ENCODE measurements at regions not wholly inside any gene's neighbourhood (a gene's known extent, or its start where the extent isn't known, plus 50 kb on each side); places are given as distances from the start of the nearest gene placed in this dataset.

DNA sequence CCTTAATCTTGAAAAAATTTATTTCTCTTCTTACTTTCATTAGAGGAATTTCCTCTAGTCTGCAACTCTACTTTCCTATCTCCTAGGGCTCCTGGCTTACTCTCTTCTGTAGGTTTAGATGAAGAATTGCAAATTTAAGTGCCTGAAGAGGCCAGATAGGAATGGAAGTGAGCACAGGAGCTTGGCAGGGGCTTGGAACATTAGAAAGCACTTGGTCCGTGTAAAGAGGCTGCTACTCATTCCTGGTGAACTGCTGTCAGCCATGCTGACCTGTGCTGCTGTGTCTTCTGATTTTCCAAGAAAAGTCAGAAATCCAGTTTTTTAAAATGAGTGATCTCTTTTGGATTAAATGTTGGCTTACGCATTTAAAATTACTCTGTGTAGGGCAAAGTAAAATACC, 210.9 kb upstream of the CLINT1 start:
- Histone ChIP-seq H3K36me3 (ENCODE audit: control insufficient read depth in 1 of 2, insufficient read depth in 2 of 2, low read depth in 1 of 2, low read length in 2 of 2) (no peaks in the 10 kb centered on the region), H3K27me3 (ENCODE audit: control insufficient read depth in 1 of 2, insufficient read depth in 1 of 2, low read length in 2 of 2) (no peaks in the 10 kb centered on the region)

DNA sequence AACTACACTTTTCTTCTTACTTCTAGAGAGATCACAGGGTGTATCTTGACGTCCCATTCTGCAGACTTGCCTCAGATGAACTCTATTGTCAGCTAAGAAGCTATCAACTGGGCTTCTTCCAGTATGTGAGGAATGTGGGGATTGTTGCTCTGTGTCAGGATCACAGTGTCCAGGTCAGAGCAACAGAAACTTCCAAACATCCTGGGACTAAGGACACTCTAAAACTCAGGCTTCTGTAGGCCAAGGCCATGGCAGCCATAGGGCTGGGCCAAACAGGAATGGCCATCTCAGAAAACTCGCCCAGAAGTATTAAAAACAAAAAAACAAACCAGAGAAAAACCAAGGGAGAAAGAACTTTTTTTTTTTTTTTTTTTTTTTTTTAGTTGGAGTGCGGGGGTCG, 210.0 kb upstream of the CLINT1 start:
- Histone ChIP-seq H3K9me3 (ENCODE audit: control insufficient read depth, low read length) (no peaks in the 10 kb centered on the region), H3K79me1 (replicated peaks; ENCODE audit: low read length, poor library complexity, severe bottlenecking) (no peaks in the 10 kb centered on the region), H2AFZ (ENCODE audit: low read depth, low read length) (no peak overlapping the region), H3K27ac (ENCODE audit: low read length, poor library complexity, severe bottlenecking) (no peak overlapping the region), H3K18ac (ENCODE audit: low read depth in 1 of 2, low read length in 2 of 2) (no peak overlapping the region), H2BK120ac (ENCODE audit: low read depth, low read length) (no peak overlapping the region), H3K27me3 (ENCODE audit: control insufficient read depth in 1 of 2, insufficient read depth in 1 of 2, low read length in 2 of 2) (no peaks in the 10 kb centered on the region), H2AK5ac (ENCODE audit: low read length, severe bottlenecking) (no peak overlapping the region), H3K14ac (ENCODE audit: low read length in 2 of 2) (no peak overlapping the region), H4K8ac (ENCODE audit: low read length) (no peak overlapping the region), H3K36me3 (ENCODE audit: control insufficient read depth in 1 of 2, insufficient read depth in 2 of 2, low read depth in 1 of 2, low read length in 2 of 2) (no peaks in the 10 kb centered on the region), H3K4me1 (ENCODE audit: control insufficient read depth, insufficient read depth, low read depth, low read length) (no peaks in the 10 kb centered on the region), H2BK5ac (ENCODE audit: low read depth, low read length, poor library complexity, severe bottlenecking) (no peak overlapping the region), H3K4ac (ENCODE audit: low read depth in 1 of 2, low read length in 2 of 2) (no peak overlapping the region), H2BK15ac (ENCODE audit: low read depth, poor library complexity, severe bottlenecking) (no peak overlapping the region), H3K9ac (ENCODE audit: low read length) (no peak overlapping the region), H3K4me3 (ENCODE audit: insufficient read depth in 1 of 2, low read depth in 1 of 2, low read length in 2 of 2) (no peak overlapping the region), H2BK12ac (ENCODE audit: low read length in 2 of 2) (no peak overlapping the region), H4K91ac (ENCODE audit: low read length) (no peak overlapping the region), H3K4me2 (ENCODE audit: low read length, poor library complexity, severe bottlenecking) (no peak overlapping the region), H3K23ac (ENCODE audit: low read length in 2 of 2) (no peak overlapping the region)
- DNase-seq = no peak
- WGBS = 75% methylated on average over 1 of the region's 4 CpGs

More for the DNA sequence above, 210.9 kb upstream of the CLINT1 start:
- no peak overlapping the region for H2BK120ac ChIP-seq (ENCODE audit: low read depth, low read length)
- H4K91ac ChIP-seq (ENCODE audit: low read length) = no peak overlapping the region
- H3K79me1 ChIP-seq (replicated peaks; ENCODE audit: low read length, poor library complexity, severe bottlenecking) = no peaks in the 10 kb centered on the region
- no peak overlapping the region for H3K14ac ChIP-seq (ENCODE audit: low read length in 2 of 2)
- H3K18ac ChIP-seq (ENCODE audit: low read depth in 1 of 2, low read length in 2 of 2) = no peak overlapping the region
- WGBS = 85% methylated on average over 2 of the region's 2 CpGs
- H2BK5ac ChIP-seq (ENCODE audit: low read depth, low read length, poor library complexity, severe bottlenecking) = no peak overlapping the region
- H3K4ac ChIP-seq (ENCODE audit: low read depth in 1 of 2, low read length in 2 of 2) = no peak overlapping the region
- H3K27ac ChIP-seq (ENCODE audit: low read length, poor library complexity, severe bottlenecking) = no peak overlapping the region
- H2BK15ac ChIP-seq (ENCODE audit: low read depth, poor library complexity, severe bottlenecking) = no peak overlapping the region
- no peak for DNase-seq
- no peak overlapping the region for H3K4me2 ChIP-seq (ENCODE audit: low read length, poor library complexity, severe bottlenecking)
- H2BK12ac ChIP-seq (ENCODE audit: low read length in 2 of 2) = no peak overlapping the region
- H2AFZ ChIP-seq (ENCODE audit: low read depth, low read length) = no peak overlapping the region
- H3K9me3 ChIP-seq (ENCODE audit: control insufficient read depth, low read length) = no peaks in the 10 kb centered on the region
- no peak overlapping the region for H3K4me3 ChIP-seq (ENCODE audit: insufficient read depth in 1 of 2, low read depth in 1 of 2, low read length in 2 of 2)
- no peak overlapping the region for H3K23ac ChIP-seq (ENCODE audit: low read length in 2 of 2)
- H2AK5ac ChIP-seq (ENCODE audit: low read length, severe bottlenecking) = no peak overlapping the region
- no peak overlapping the region for H4K8ac ChIP-seq (ENCODE audit: low read length)
- H3K9ac ChIP-seq (ENCODE audit: low read length) = no peak overlapping the region
- no peaks in the 10 kb centered on the region for H3K4me1 ChIP-seq (ENCODE audit: control insufficient read depth, insufficient read depth, low read depth, low read length)

DNA sequence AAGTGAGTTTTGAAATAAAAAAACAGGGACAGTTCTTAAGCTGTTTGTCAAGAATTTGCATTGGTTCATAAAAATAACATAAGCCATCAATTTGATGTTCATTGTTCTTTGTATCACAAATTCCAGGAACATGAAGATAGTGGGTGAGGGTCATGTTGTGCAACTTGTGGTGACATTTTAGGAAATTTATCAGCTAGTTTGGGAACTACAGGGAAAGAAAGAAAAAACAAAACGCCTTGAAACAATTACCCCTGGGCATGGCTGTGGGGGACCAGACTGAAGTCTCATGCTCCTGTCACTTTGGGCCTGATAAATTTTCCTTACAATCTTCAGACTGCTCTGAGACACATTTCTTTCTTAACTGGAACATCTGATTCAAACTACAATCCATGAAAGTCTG, 207.1 kb upstream of the CLINT1 start:
- H3K4me1 ChIP-seq (ENCODE audit: control insufficient read depth, insufficient read depth, low read depth, low read length) = no peaks in the 10 kb centered on the region

DNA sequence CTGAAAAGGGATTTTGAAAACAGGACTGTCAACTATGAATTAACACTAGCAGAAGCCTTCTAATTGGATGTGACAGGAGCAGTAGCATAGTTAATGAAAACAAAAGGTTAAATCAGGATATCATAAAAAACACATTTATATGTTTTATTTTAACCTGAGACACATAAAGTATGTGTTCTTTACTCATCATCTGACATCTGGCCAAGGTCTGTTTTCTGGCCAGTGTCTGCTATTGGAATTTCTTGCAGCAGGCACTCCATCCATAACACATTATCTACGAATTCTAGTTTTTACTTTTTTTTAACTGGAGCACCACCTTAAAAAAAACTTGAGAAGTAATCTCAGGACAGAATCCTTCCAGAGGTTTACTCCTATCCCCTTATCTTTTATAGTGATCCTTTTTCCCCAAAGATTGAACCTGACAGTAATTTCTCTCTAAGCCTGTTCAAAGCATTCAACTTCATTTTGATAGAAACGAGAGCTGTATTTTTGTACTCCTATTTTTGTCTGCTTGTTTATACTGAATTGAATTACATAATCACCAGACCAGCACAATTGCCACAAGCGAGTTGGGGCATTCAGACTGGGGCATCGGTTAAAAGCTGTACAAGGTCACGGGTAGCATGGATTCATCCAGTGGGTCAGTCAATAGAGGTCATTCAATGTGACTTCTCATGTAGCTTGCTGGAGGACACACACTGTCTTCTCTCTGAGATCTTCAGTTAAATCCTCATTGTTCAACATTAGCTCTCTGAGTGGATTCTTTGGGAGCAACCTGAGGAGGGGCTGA, 205.6 kb upstream of the CLINT1 start:
- Histone ChIP-seq H3K23ac (ENCODE audit: low read length in 2 of 2) (no peak overlapping the region), H2BK12ac (ENCODE audit: low read length in 2 of 2) (no peak overlapping the region), H3K27me3 (ENCODE audit: control insufficient read depth in 1 of 2, insufficient read depth in 1 of 2, low read length in 2 of 2) (no peaks in the 10 kb centered on the region), H4K91ac (ENCODE audit: low read length) (no peak overlapping the region), H3K4ac (ENCODE audit: low read depth in 1 of 2, low read length in 2 of 2) (no peak overlapping the region), H3K4me3 (ENCODE audit: insufficient read depth in 1 of 2, low read depth in 1 of 2, low read length in 2 of 2) (no peak overlapping the region), H3K9me3 (ENCODE audit: control insufficient read depth, low read length) (no peaks in the 10 kb centered on the region), H2BK5ac (ENCODE audit: low read depth, low read length, poor library complexity, severe bottlenecking) (no peak overlapping the region), H3K18ac (ENCODE audit: low read depth in 1 of 2, low read length in 2 of 2) (no peak overlapping the region), H3K4me1 (ENCODE audit: control insufficient read depth, insufficient read depth, low read depth, low read length) (no peaks in the 10 kb centered on the region), H3K27ac (ENCODE audit: low read length, poor library complexity, severe bottlenecking) (no peak overlapping the region), H2BK120ac (ENCODE audit: low read depth, low read length) (no peak overlapping the region), H2AK5ac (ENCODE audit: low read length, severe bottlenecking) (no peak overlapping the region), H3K14ac (ENCODE audit: low read length in 2 of 2) (no peak overlapping the region), H3K4me2 (ENCODE audit: low read length, poor library complexity, severe bottlenecking) (no peak overlapping the region), H3K9ac (ENCODE audit: low read length) (no peak overlapping the region), H4K8ac (ENCODE audit: low read length) (no peak overlapping the region), H2AFZ (ENCODE audit: low read depth, low read length) (no peak overlapping the region), H3K36me3 (ENCODE audit: control insufficient read depth in 1 of 2, insufficient read depth in 2 of 2, low read depth in 1 of 2, low read length in 2 of 2) (no peaks in the 10 kb centered on the region), H2BK15ac (ENCODE audit: low read depth, poor library complexity, severe bottlenecking) (no peak overlapping the region), H3K79me1 (replicated peaks; ENCODE audit: low read length, poor library complexity, severe bottlenecking) (no peaks in the 10 kb centered on the region)
- WGBS = 74% methylated on average over 4 of the region's 5 CpGs
- no peak for DNase-seq

More for the DNA sequence above, 207.1 kb upstream of the CLINT1 start:
- no peak overlapping the region for H4K91ac ChIP-seq (ENCODE audit: low read length)
- no peaks in the 10 kb centered on the region for H3K79me1 ChIP-seq (replicated peaks; ENCODE audit: low read length, poor library complexity, severe bottlenecking)
- no peak overlapping the region for H3K4me3 ChIP-seq (ENCODE audit: insufficient read depth in 1 of 2, low read depth in 1 of 2, low read length in 2 of 2)
- no peak overlapping the region for H2AFZ ChIP-seq (ENCODE audit: low read depth, low read length)
- no peak overlapping the region for H4K8ac ChIP-seq (ENCODE audit: low read length)
- H3K36me3 ChIP-seq (ENCODE audit: control insufficient read depth in 1 of 2, insufficient read depth in 2 of 2, low read depth in 1 of 2, low read length in 2 of 2) = no peaks in the 10 kb centered on the region
- no peak overlapping the region for H3K18ac ChIP-seq (ENCODE audit: low read depth in 1 of 2, low read length in 2 of 2)
- no peak for DNase-seq
- H3K4me2 ChIP-seq (ENCODE audit: low read length, poor library complexity, severe bottlenecking) = no peak overlapping the region
- no peak overlapping the region for H2AK5ac ChIP-seq (ENCODE audit: low read length, severe bottlenecking)
- no peak overlapping the region for H2BK12ac ChIP-seq (ENCODE audit: low read length in 2 of 2)
- no peak overlapping the region for H3K4ac ChIP-seq (ENCODE audit: low read depth in 1 of 2, low read length in 2 of 2)
- no peaks in the 10 kb centered on the region for H3K27me3 ChIP-seq (ENCODE audit: control insufficient read depth in 1 of 2, insufficient read depth in 1 of 2, low read length in 2 of 2)
- no peak overlapping the region for H2BK120ac ChIP-seq (ENCODE audit: low read depth, low read length)
- no peaks in the 10 kb centered on the region for H3K9me3 ChIP-seq (ENCODE audit: control insufficient read depth, low read length)
- no peak overlapping the region for H3K27ac ChIP-seq (ENCODE audit: low read length, poor library complexity, severe bottlenecking)
- no peak overlapping the region for H3K23ac ChIP-seq (ENCODE audit: low read length in 2 of 2)
- H2BK15ac ChIP-seq (ENCODE audit: low read depth, poor library complexity, severe bottlenecking) = no peak overlapping the region
- no peak overlapping the region for H2BK5ac ChIP-seq (ENCODE audit: low read depth, low read length, poor library complexity, severe bottlenecking)
- no peak overlapping the region for H3K9ac ChIP-seq (ENCODE audit: low read length)
- no peak overlapping the region for H3K14ac ChIP-seq (ENCODE audit: low read length in 2 of 2)
- WGBS = 29% methylated on average over 1 of the region's 1 CpG

Measured in mesenchymal stem cell (in vitro differentiated cells and primary cell).